Loucy (cell line): ENCODE measurements at regions not wholly inside any gene's neighbourhood (a gene's known extent, or its start where the extent isn't known, plus 50 kb on each side); places are given as distances from the start of the nearest gene placed in this dataset.

Source experiments
- H2AFZ ChIP-seq: fragments of 200-600 bp; sonication (generic); 2 replicates; pipeline ENCODE4 v1.6.0; 2016; ENCODE audit warnings: antibody characterized with exemption, mild to moderate bottlenecking, low read length, moderate library complexity
- H3F3A ChIP-seq: fragments of 200-600 bp; 2 replicates; pipeline ENCODE4 v1.6.0; 2016; ENCODE audit warnings: antibody characterized with exemption, low read depth, mild to moderate bottlenecking
- H3K27me3 ChIP-seq: fragments of 200-600 bp; sonication (generic); 2 replicates; pipeline ENCODE4 v1.6.1; 2014; ENCODE audit warnings: low read length, mild to moderate bottlenecking; ENCODE audit not compliant: insufficient read depth, poor library complexity, severe bottlenecking
- H3K36me3 ChIP-seq: fragments of 200-600 bp; sonication (generic); 2 replicates; pipeline ENCODE4 v1.6.1; 2016; ENCODE audit warnings: low read length; ENCODE audit not compliant: insufficient read depth
- H3K4me1 ChIP-seq: fragments of 200-600 bp; sonication (generic); 2 replicates; pipeline ENCODE4 v1.5.1; 2014; ENCODE audit warnings: low read length, mild to moderate bottlenecking; ENCODE audit not compliant: insufficient read depth, poor library complexity, severe bottlenecking
- H3K4me2 ChIP-seq: fragments of 200-600 bp; sonication (generic); 2 replicates; pipeline ENCODE4 v1.6.0; 2014; ENCODE audit warnings: antibody characterized with exemption, low read length, low read depth, mild to moderate bottlenecking; ENCODE audit not compliant: poor library complexity, severe bottlenecking
- H3K4me3 ChIP-seq: fragments of 200-600 bp; sonication (generic); 2 replicates; pipeline ENCODE4 v1.5.1; 2014; ENCODE audit warnings: low read length, mild to moderate bottlenecking, mixed read lengths; ENCODE audit not compliant: poor library complexity, severe bottlenecking
- H3K79me2 ChIP-seq: fragments of 200-600 bp; sonication (generic); 2 replicates; pipeline ENCODE4 v1.6.1; 2014; ENCODE audit warnings: low read length; ENCODE audit not compliant: insufficient read depth
- H3K9ac ChIP-seq: fragments of 200-600 bp; sonication (generic); 2 replicates; pipeline ENCODE4 v1.6.0; 2014; ENCODE audit warnings: mild to moderate bottlenecking, low read depth, low read length, moderate library complexity; ENCODE audit not compliant: poor library complexity, severe bottlenecking
- H3K9me2 ChIP-seq: fragments of 200-600 bp; sonication (generic); replicated peaks from 2 replicates; pipeline ENCODE4 v1.6.1; 2016; ENCODE audit warnings: low read depth, low read length, mixed read lengths
- H3K9me3 ChIP-seq: fragments of 200-600 bp; sonication (generic); 2 replicates; pipeline ENCODE4 v1.6.1; 2014; ENCODE audit warnings: mild to moderate bottlenecking, antibody characterized with exemption, low read length, low read depth; ENCODE audit not compliant: insufficient read depth
- H4K20me1 ChIP-seq: fragments of 200-600 bp; sonication (generic); 2 replicates; pipeline ENCODE4 v1.6.0; 2014; ENCODE audit warnings: antibody characterized with exemption, low read length, mild to moderate bottlenecking; ENCODE audit not compliant: insufficient read depth, poor library complexity, severe bottlenecking
- CTCF ChIP-seq: fragments of 200-600 bp; sonication (generic); conservative IDR thresholded peaks from 2 replicates; pipeline ENCODE4 v1.5.1; 2014; ENCODE audit warnings: mild to moderate bottlenecking, antibody characterized with exemption, low read length
- EZH2phosphoT487 ChIP-seq: fragments of 200-600 bp; IDR thresholded peaks from 2 replicates; pipeline ENCODE4 v1.6.1; 2018; ENCODE audit warnings: antibody characterized with exemption, mild to moderate bottlenecking, moderate library complexity, borderline replicate concordance

GRCh38 chr4:111977419-111977965 is 167.8 kb upstream of the FAM241A start:
- no peak overlapping the region for H3K9ac ChIP-seq
- no peak overlapping the region for H3K4me3 ChIP-seq
- no peak overlapping the region for H2AFZ ChIP-seq
- no peaks in the 10 kb centered on the region for H3K36me3 ChIP-seq
- no peaks in the 10 kb centered on the region for H4K20me1 ChIP-seq
- no peaks in the 10 kb centered on the region for H3K4me1 ChIP-seq
- H3F3A ChIP-seq: no peaks in the 10 kb centered on the region
- TF ChIP-seq EZH2phosphoT487: no peak
- no peak for TF ChIP-seq CTCF
- H3K4me2 ChIP-seq: no peak overlapping the region
- no peaks in the 10 kb centered on the region for H3K27me3 ChIP-seq
- no peaks in the 10 kb centered on the region for H3K9me2 ChIP-seq
- H3K9me3 ChIP-seq: no peaks in the 10 kb centered on the region
- H3K79me2 ChIP-seq: no peaks in the 10 kb centered on the region

- H3K36me3 ChIP-seq: no peaks in the 10 kb centered on the region
- no peaks in the 10 kb centered on the region for H4K20me1 ChIP-seq
- no peak overlapping the region for H2AFZ ChIP-seq
- H3K9ac ChIP-seq: no peak overlapping the region
- no peaks in the 10 kb centered on the region for H3K27me3 ChIP-seq
- no peaks in the 10 kb centered on the region for H3F3A ChIP-seq
- H3K9me2 ChIP-seq: no peaks in the 10 kb centered on the region
- no peaks in the 10 kb centered on the region for H3K9me3 ChIP-seq
- H3K4me3 ChIP-seq: no peak overlapping the region
- TF ChIP-seq CTCF (no peak), EZH2phosphoT487 (no peak)
- H3K4me2 ChIP-seq: no peak overlapping the region
- H3K4me1 ChIP-seq: peaks cover 13% of the 10 kb centered on the region
- H3K79me2 ChIP-seq: no peaks in the 10 kb centered on the region
Measured at GRCh38 chr4:111979921-111980320, 165.3 kb upstream of the FAM241A start.

GRCh38 chr4:111982089-111982488 is 163.2 kb upstream of the FAM241A start:
- TF ChIP-seq CTCF: no peak
- no peak for TF ChIP-seq EZH2phosphoT487
- H2AFZ ChIP-seq: no peak overlapping the region

More at GRCh38 chr4:111982089-111982488, 163.2 kb upstream of the FAM241A start:
- no peaks in the 10 kb centered on the region for H4K20me1 ChIP-seq
- H3K4me1 ChIP-seq: peaks cover 35% of the 10 kb centered on the region
- no peaks in the 10 kb centered on the region for H3K9me2 ChIP-seq
- no peak overlapping the region for H3K9ac ChIP-seq
- no peaks in the 10 kb centered on the region for H3K36me3 ChIP-seq
- H3K27me3 ChIP-seq: no peaks in the 10 kb centered on the region
- no peak overlapping the region for H3K4me3 ChIP-seq
- H3K4me2 ChIP-seq: no peak overlapping the region
- H3K9me3 ChIP-seq: no peaks in the 10 kb centered on the region
- peaks cover 3% of the 10 kb centered on the region; the same call in 1 of the 2 replicates for H3F3A ChIP-seq
- H3K79me2 ChIP-seq: no peaks in the 10 kb centered on the region
